IMR-90 (cell line): ENCODE measurements at regions not wholly inside any gene's neighbourhood (a gene's known extent, or its start where the extent isn't known, plus 50 kb on each side); places are given as distances from the start of the nearest gene placed in this dataset.

Experiments
- ATAC-seq: fragments of 200-7000 bp; cut with Tn5 transposase; 2 replicates; pipeline ENCODE4 v1.9.1; 2020; ENCODE audit warnings: low read depth, mild to moderate bottlenecking, moderate library complexity
- BruUV-seq: library from RNA; stranded (reverse); fragments of 400-500 nt; replicated peaks from 2 replicates; lab custom pipeline; 2021; lab: Mats Ljungman, UMichigan
- CTCF ChIA-PET: fragments of 300-600 bp; formaldehyde crosslinking; extraction: SDS; loops from one replicate; lab custom pipeline; 2021; ENCODE audit warnings: antibody characterized with exemption; lab: Yijun Ruan, JAX
- POLR2A ChIA-PET: fragments of 300-600 bp; sonication (Branson Sonifier 250); formaldehyde crosslinking; loops from one replicate; lab custom pipeline; 2022; ENCODE audit warnings: antibody characterized with exemption; ENCODE audit not compliant: unreplicated experiment; lab: Charles Lee
- DNase-seq: peaks from one replicate; pipeline ENCODE4 v3.0.0; 2013
- H2AFZ ChIP-seq: replicated peaks from 2 replicates; pipeline ENCODE3; 2013; ENCODE audit warnings: low read length, mild to moderate bottlenecking; ENCODE audit not compliant: poor library complexity
- H2AK5ac ChIP-seq: 2 replicates; pipeline ENCODE4 v1.6.1; 2013; ENCODE audit warnings: low read depth, low read length, inconsistent platforms
- H2AK9ac ChIP-seq: replicated peaks from 2 replicates; pipeline ENCODE3; 2013; ENCODE audit warnings: mild to moderate bottlenecking, low read depth, low read length, moderate library complexity; ENCODE audit not compliant: poor library complexity
- H2BK120ac ChIP-seq: 2 replicates; pipeline ENCODE4 v1.6.1; 2013; ENCODE audit warnings: low read depth, low read length, inconsistent platforms
- H2BK15ac ChIP-seq: 3 replicates; pipeline ENCODE4 v1.6.1; 2013; ENCODE audit warnings: low read depth, low read length, inconsistent platforms
- H2BK20ac ChIP-seq: 2 replicates; pipeline ENCODE4 v1.6.1; 2013; ENCODE audit warnings: low read depth, mild to moderate bottlenecking, inconsistent platforms, low read length, moderate library complexity
- H2BK5ac ChIP-seq: 2 replicates; pipeline ENCODE4 v1.6.1; 2013; ENCODE audit warnings: mild to moderate bottlenecking, low read depth, low read length, inconsistent platforms; ENCODE audit not compliant: poor library complexity, severe bottlenecking
- H3K14ac ChIP-seq: replicated peaks from 2 replicates; pipeline ENCODE4 v1.6.1; 2013; ENCODE audit warnings: low read depth, low read length, inconsistent platforms
- H3K18ac ChIP-seq: 2 replicates; pipeline ENCODE4 v1.6.1; 2013; ENCODE audit warnings: low read depth, low read length, control low read depth
- H3K23ac ChIP-seq: 2 replicates; pipeline ENCODE4 v1.6.1; 2013; ENCODE audit warnings: low read depth, low read length, inconsistent platforms
- H3K27ac ChIP-seq: 2 replicates; pipeline ENCODE4 v1.5.1; 2013; ENCODE audit warnings: mild to moderate bottlenecking, control low read depth, low read length; ENCODE audit not compliant: insufficient read depth
- H3K27me3 ChIP-seq: 2 replicates; pipeline ENCODE4 v1.6.1; 2013; ENCODE audit warnings: low read length; ENCODE audit not compliant: control insufficient read depth, insufficient read depth
- H3K36me3 ChIP-seq: 2 replicates; pipeline ENCODE4 v1.6.1; 2013; ENCODE audit warnings: low read length, mixed read lengths; ENCODE audit not compliant: control insufficient read depth, insufficient read depth
- H3K4ac ChIP-seq: 2 replicates; pipeline ENCODE4 v1.6.1; 2013; ENCODE audit warnings: low read depth, low read length, inconsistent platforms
- H3K4me1 ChIP-seq: 2 replicates; pipeline ENCODE4 v1.6.1; 2013; ENCODE audit warnings: low read length, mixed read lengths; ENCODE audit not compliant: control insufficient read depth, insufficient read depth
- H3K4me2 ChIP-seq: 2 replicates; pipeline ENCODE4 v1.6.1; 2013; ENCODE audit warnings: low read depth, mild to moderate bottlenecking, control low read depth, low read length, moderate library complexity
- H3K4me3 ChIP-seq: 2 replicates; pipeline ENCODE4 v1.5.1; 2013; ENCODE audit warnings: low read depth, mild to moderate bottlenecking, control low read depth, low read length, moderate library complexity; ENCODE audit not compliant: insufficient read depth
- H3K56ac ChIP-seq: 2 replicates; pipeline ENCODE4 v1.6.1; 2013; ENCODE audit warnings: low read length, inconsistent platforms; ENCODE audit not compliant: insufficient read depth; ENCODE audit errors: extremely low read depth
- H3K79me1 ChIP-seq, 2 experiments: 2 replicates each; pipeline ENCODE4 v1.6.1; 2013; ENCODE audit warnings: low read length in 2 of 2, inconsistent platforms in 1 of 2, low read depth in 1 of 2
- H3K9ac ChIP-seq: 2 replicates; pipeline ENCODE4 v1.6.1; 2013; ENCODE audit warnings: low read depth, low read length, control low read depth
- H3K9me1 ChIP-seq: 2 replicates; pipeline ENCODE4 v1.6.1; 2013; ENCODE audit warnings: low read length, inconsistent platforms; ENCODE audit not compliant: insufficient read depth
- H3K9me3 ChIP-seq: 2 replicates; pipeline ENCODE4 v1.6.1; 2013; ENCODE audit warnings: low read length; ENCODE audit not compliant: control insufficient read depth, insufficient read depth
- H4K20me1 ChIP-seq: 2 replicates; pipeline ENCODE4 v1.6.1; 2013; ENCODE audit warnings: low read length, inconsistent platforms; ENCODE audit not compliant: insufficient read depth
- H4K5ac ChIP-seq: 2 replicates; pipeline ENCODE4 v1.6.1; 2013; ENCODE audit warnings: mild to moderate bottlenecking, low read depth, low read length, control low read depth
- H4K8ac ChIP-seq, 2 experiments: 2 replicates each; pipeline ENCODE4 v1.6.1; 2013; ENCODE audit warnings: low read depth in 2 of 2, low read length in 2 of 2, control low read depth in 1 of 2, inconsistent platforms in 1 of 2
- H4K91ac ChIP-seq: 2 replicates; pipeline ENCODE4 v1.6.1; 2013; ENCODE audit warnings: low read depth, low read length, inconsistent platforms; ENCODE audit not compliant: insufficient read depth
- BHLHE40 ChIP-seq: fragments of 150-350 bp; IDR thresholded peaks from 2 replicates; pipeline ENCODE4 v1.6.1; 2016; ENCODE audit warnings: mild to moderate bottlenecking, low read depth, low read length
- CEBPB ChIP-seq: IDR thresholded peaks from 2 replicates; pipeline ENCODE4 v1.6.1; 2012; ENCODE audit warnings: low read depth, low read length, improper control_type of control experiment
- CTCF ChIP-seq: conservative IDR thresholded peaks from 2 replicates; pipeline ENCODE4 v1.5.1; 2012; ENCODE audit warnings: mild to moderate bottlenecking, low read depth, low read length, improper control_type of control experiment
- ELK1 ChIP-seq: fragments of 150-350 bp; IDR thresholded peaks from 2 replicates; pipeline ENCODE4 v1.6.1; 2016; ENCODE audit warnings: low read depth, mild to moderate bottlenecking, low read length, moderate library complexity, borderline replicate concordance
- FOS ChIP-seq: fragments of 150-350 bp; IDR thresholded peaks from 2 replicates; pipeline ENCODE4 v1.6.1; 2016; ENCODE audit warnings: low read depth, low read length
- MAFK ChIP-seq: IDR thresholded peaks from 2 replicates; pipeline ENCODE4 v1.6.1; 2012; ENCODE audit warnings: low read depth, low read length, improper control_type of control experiment
- MAZ ChIP-seq: IDR thresholded peaks from 2 replicates; pipeline ENCODE4 v1.6.1; 2012; ENCODE audit warnings: low read depth, mild to moderate bottlenecking, low read length, improper control_type of control experiment, moderate library complexity, borderline replicate concordance
- MXI1 ChIP-seq: IDR thresholded peaks from 2 replicates; pipeline ENCODE4 v1.6.1; 2012; ENCODE audit warnings: low read depth, mild to moderate bottlenecking, low read length, moderate library complexity, borderline replicate concordance
- NFE2L2 ChIP-seq: fragments of 150-350 bp; IDR thresholded peaks from 2 replicates; pipeline ENCODE4 v1.6.1; 2016; ENCODE audit warnings: low read depth, mild to moderate bottlenecking, low read length
- POLR2A ChIP-seq: IDR thresholded peaks from 2 replicates; pipeline ENCODE4 v1.6.1; 2012; ENCODE audit warnings: mild to moderate bottlenecking, low read depth, low read length
- RAD21 ChIP-seq: IDR thresholded peaks from 2 replicates; pipeline ENCODE4 v1.6.1; 2012; ENCODE audit warnings: low read length, improper control_type of control experiment
- RCOR1 ChIP-seq: IDR thresholded peaks from 2 replicates; pipeline ENCODE4 v1.6.1; 2012; ENCODE audit warnings: mild to moderate bottlenecking, low read length, improper control_type of control experiment; ENCODE audit not compliant: insufficient replicate concordance
- RFX5 ChIP-seq: IDR thresholded peaks from 2 replicates; pipeline ENCODE4 v1.8.0; 2012; ENCODE audit warnings: low read depth, mild to moderate bottlenecking, low read length, moderate library complexity
- SMC3 ChIP-seq: fragments of 150-350 bp; IDR thresholded peaks from 2 replicates; pipeline ENCODE4 v1.6.1; 2016; ENCODE audit warnings: low read depth, mild to moderate bottlenecking, antibody characterized with exemption, low read length, moderate library complexity
- USF2 ChIP-seq: fragments of 150-350 bp; IDR thresholded peaks from 2 replicates; pipeline ENCODE4 v1.6.1; 2017; ENCODE audit warnings: mild to moderate bottlenecking, antibody characterized with exemption, low read length, low read depth
- WGBS, 2 experiments: methylation state at CpG; one replicate each; pipeline versions ENCODE4 v1.1.5 to v1.1.7; 2013; ENCODE audit warnings: missing lambda C conversion rate in 2 of 2; ENCODE audit not compliant: insufficient read length in 1 of 2; ENCODE audit errors: extremely low coverage in 2 of 2; 5-methylcytosine and 5-hydroxymethylcytosine counted together
- dilution Hi-C: fragments of 300-500 bp; cut with HindIII; formaldehyde crosslinking; loops from one replicate; pipeline ENCODE4 v1.14.3; 2018; ENCODE audit warnings: low sequenced_read_pairs; ENCODE audit not compliant: unreplicated experiment
- in situ Hi-C: fragments of 300-500 bp; cut with MboI; formaldehyde crosslinking; loops from 3 replicates; pipeline ENCODE4 v1.14.3; 2019; ENCODE audit warnings: low sequenced_read_pairs, inconsistent platforms, mixed read lengths
- intact Hi-C: fragments of 100-400 bp; cut with micrococcal nuclease; formaldehyde crosslinking; loops from 2 replicates; pipeline ENCODE4 v1.10.0; 2022

- no peak overlapping the region for H2BK5ac ChIP-seq
- no peaks in the 10 kb centered on the region for H3K79me1 ChIP-seq
Measured at GRCh38 chr4:35399912-35400311, 844.4 kb downstream of the ARAP2 start.

More at GRCh38 chr4:35399912-35400311, 844.4 kb downstream of the ARAP2 start:
- no peak overlapping the region for H3K4me3 ChIP-seq
- H2BK15ac ChIP-seq, result no peak overlapping the region
- H3K27me3 ChIP-seq, result no peaks in the 10 kb centered on the region
- no peak overlapping the region for H3K18ac ChIP-seq
- no peak overlapping the region for H3K56ac ChIP-seq
- in situ Hi-C loops (no loop called here), intact Hi-C loops (no loop called here), dilution Hi-C loops (no loop called here)
- no peak for ATAC-seq
- no peaks in the 10 kb centered on the region for H3K4me1 ChIP-seq
- no peak overlapping the region for H3K14ac ChIP-seq
- no peak overlapping the region for H3K4ac ChIP-seq
- H2AK9ac ChIP-seq, result no peak overlapping the region
- CTCF ChIA-PET, result no interaction called here
- no peak overlapping the region for H2BK20ac ChIP-seq
- TF ChIP-seq FOS (no peak), USF2 (no peak), MXI1 (no peak), MAFK (no peak), SMC3 (no peak), RCOR1 (no peak), RFX5 (no peak), CEBPB (no peak), NFE2L2 (no peak), CTCF (no peak), RAD21 (no peak), ELK1 (no peak), MAZ (no peak), POLR2A (no peak), BHLHE40 (no peak)
- no peak overlapping the region for H3K4me2 ChIP-seq
- no peak overlapping the region for H2AK5ac ChIP-seq
- no peaks in the 10 kb centered on the region for H3K36me3 ChIP-seq
- H2AFZ ChIP-seq, result no peak overlapping the region
- WGBS, 2 experiments, result no CpG with 5 or more reads among the region's 2 CpGs
- H3K27ac ChIP-seq, result no peak overlapping the region
- H4K8ac ChIP-seq, result no peak overlapping the region
- H3K23ac ChIP-seq, result no peak overlapping the region
- H3K9me3 ChIP-seq, result peaks cover 2% of the 10 kb centered on the region; the same call in 1 of the 2 replicates
- POLR2A ChIA-PET, result no interaction called here
- no peaks in the 10 kb centered on the region for H4K20me1 ChIP-seq
- no peak overlapping the region for H2BK120ac ChIP-seq
- no peak overlapping the region for H4K5ac ChIP-seq
- H3K9me1 ChIP-seq, result no peaks in the 10 kb centered on the region
- DNase-seq, result no peak
- no peak overlapping the region for H4K91ac ChIP-seq
- H3K9ac ChIP-seq, result no peak overlapping the region
- no TSS peak for BruUV-seq
